IMR-90 (cell line): ENCODE measurements at regions not wholly inside any gene's neighbourhood (a gene's known extent, or its start where the extent isn't known, plus 50 kb on each side); places are given as distances from the start of the nearest gene placed in this dataset.

Source experiments
- BHLHE40 ChIP-seq: fragments of 150-350 bp; IDR thresholded peaks from 2 replicates; pipeline ENCODE4 v1.6.1; 2016; ENCODE audit warnings: mild to moderate bottlenecking, low read depth, low read length
- CEBPB ChIP-seq: IDR thresholded peaks from 2 replicates; pipeline ENCODE4 v1.6.1; 2012; ENCODE audit warnings: low read depth, low read length, improper control_type of control experiment
- CHD1 ChIP-seq: IDR thresholded peaks from 2 replicates; pipeline ENCODE4 v1.6.1; 2012; ENCODE audit warnings: low read depth, low read length, improper control_type of control experiment
- CTCF ChIP-seq: conservative IDR thresholded peaks from 2 replicates; pipeline ENCODE4 v1.5.1; 2012; ENCODE audit warnings: mild to moderate bottlenecking, low read depth, low read length, improper control_type of control experiment
- FOS ChIP-seq: fragments of 150-350 bp; IDR thresholded peaks from 2 replicates; pipeline ENCODE4 v1.6.1; 2016; ENCODE audit warnings: low read depth, low read length
- MAZ ChIP-seq: IDR thresholded peaks from 2 replicates; pipeline ENCODE4 v1.6.1; 2012; ENCODE audit warnings: low read depth, mild to moderate bottlenecking, low read length, improper control_type of control experiment, moderate library complexity, borderline replicate concordance
- NFE2L2 ChIP-seq: fragments of 150-350 bp; IDR thresholded peaks from 2 replicates; pipeline ENCODE4 v1.6.1; 2016; ENCODE audit warnings: low read depth, mild to moderate bottlenecking, low read length
- POLR2A ChIP-seq: IDR thresholded peaks from 2 replicates; pipeline ENCODE4 v1.6.1; 2012; ENCODE audit warnings: mild to moderate bottlenecking, low read depth, low read length
- RAD21 ChIP-seq: IDR thresholded peaks from 2 replicates; pipeline ENCODE4 v1.6.1; 2012; ENCODE audit warnings: low read length, improper control_type of control experiment
- RFX5 ChIP-seq: IDR thresholded peaks from 2 replicates; pipeline ENCODE4 v1.8.0; 2012; ENCODE audit warnings: low read depth, mild to moderate bottlenecking, low read length, moderate library complexity
- SMC3 ChIP-seq: fragments of 150-350 bp; IDR thresholded peaks from 2 replicates; pipeline ENCODE4 v1.6.1; 2016; ENCODE audit warnings: low read depth, mild to moderate bottlenecking, antibody characterized with exemption, low read length, moderate library complexity
- USF2 ChIP-seq: fragments of 150-350 bp; IDR thresholded peaks from 2 replicates; pipeline ENCODE4 v1.6.1; 2017; ENCODE audit warnings: mild to moderate bottlenecking, antibody characterized with exemption, low read length, low read depth

- no peak for TF ChIP-seq BHLHE40
- TF ChIP-seq RAD21 = no peak
- TF ChIP-seq SMC3 = no peak
- no peak for TF ChIP-seq CTCF
- TF ChIP-seq CHD1 = no peak
- TF ChIP-seq POLR2A = no peak
- no peak for TF ChIP-seq USF2
- no peak for TF ChIP-seq NFE2L2
- TF ChIP-seq MAZ = no peak
- TF ChIP-seq FOS = no peak
- no peak for TF ChIP-seq CEBPB
- TF ChIP-seq RFX5 = no peak
These were observed 97.6 kb upstream of the CNTN3 start for GRCh38 chr3:74711913-74712512.
